Fibroblast of skin of back (primary cell): ENCODE measurements at regions not wholly inside any gene's neighbourhood (a gene's known extent, or its start where the extent isn't known, plus 50 kb on each side); places are given as distances from the start of the nearest gene placed in this dataset.

Source experiments
- DNase-seq: peaks from one replicate; pipeline ENCODE4 v3.0.0-alpha.2; 2013

DNA sequence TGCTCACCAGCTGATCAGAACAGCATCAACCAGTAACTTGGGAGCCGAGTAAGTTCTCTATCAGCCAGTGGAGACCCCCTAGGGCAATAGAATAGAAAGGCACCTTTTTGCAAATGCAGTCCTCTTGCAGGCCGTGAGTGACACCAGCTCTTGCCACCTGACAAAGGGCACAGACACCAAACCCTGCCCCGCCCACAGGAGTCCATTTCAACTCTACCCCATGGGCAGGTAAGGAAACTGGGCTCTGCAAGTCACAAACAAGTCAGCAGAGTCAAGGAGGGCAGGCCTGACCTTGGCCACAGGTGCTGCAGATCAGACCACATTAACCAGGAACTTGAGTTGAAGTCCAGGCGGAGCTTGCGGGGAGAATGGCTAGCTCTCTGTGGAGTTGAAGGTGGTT lies 77.4 kb upstream of the SPATA13 start:
- no peak for DNase-seq

DNA sequence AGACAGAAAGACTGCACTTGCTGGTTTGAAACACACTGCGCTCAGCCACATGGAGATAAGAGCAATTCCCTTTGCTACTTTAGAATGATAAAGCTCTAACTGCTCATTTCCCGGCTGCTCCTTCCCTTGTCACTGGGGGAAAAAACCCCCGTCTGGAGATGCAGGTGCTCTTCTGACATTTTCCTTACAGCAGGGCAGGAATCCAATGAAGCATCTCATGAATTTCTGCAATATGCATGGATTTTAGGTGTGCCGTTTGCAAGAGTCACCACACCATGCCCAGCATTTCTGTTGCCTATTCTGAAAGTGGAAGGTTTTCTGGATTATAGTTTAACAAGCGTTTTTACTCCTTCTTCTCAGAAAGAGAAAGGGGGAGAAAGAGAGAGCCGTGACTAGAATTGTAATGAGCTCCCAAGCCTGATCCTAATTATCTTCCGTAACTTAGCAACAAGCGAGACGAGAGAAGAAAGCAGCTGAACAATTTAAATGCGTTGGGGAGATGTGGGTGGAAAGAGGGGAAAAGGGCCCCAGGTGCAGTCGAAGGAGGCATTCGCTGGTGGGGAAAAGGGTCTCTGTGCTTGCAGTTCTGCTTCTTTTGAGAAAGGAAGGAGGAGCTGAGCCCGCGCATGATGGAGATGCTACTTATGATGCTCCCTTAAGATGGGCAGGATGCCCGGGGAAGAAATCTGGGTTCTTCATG lies 76.6 kb upstream of the SPATA13 start:
- DNase-seq = no peak

DNA sequence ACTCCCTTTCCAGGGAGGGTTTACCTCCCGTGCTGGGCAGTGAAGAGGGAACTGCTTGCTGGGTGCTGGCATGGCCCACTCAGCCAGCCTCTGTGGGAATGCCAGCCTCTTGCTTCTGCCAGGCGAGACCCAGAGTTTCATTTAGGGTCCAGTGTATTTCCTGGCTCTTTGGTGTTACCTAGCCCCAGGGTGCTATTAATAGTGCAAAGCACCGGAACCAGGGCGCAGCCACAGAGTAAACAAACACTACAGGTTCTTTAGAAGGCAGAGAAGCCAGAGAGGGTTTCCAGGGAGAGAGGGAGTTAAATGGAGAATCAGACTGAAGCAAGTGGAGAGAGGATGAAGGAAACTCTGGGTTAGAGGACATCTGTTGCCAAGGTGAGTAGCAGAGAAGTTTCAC lies 74.9 kb upstream of the SPATA13 start:
- DNase-seq = no peak

DNA sequence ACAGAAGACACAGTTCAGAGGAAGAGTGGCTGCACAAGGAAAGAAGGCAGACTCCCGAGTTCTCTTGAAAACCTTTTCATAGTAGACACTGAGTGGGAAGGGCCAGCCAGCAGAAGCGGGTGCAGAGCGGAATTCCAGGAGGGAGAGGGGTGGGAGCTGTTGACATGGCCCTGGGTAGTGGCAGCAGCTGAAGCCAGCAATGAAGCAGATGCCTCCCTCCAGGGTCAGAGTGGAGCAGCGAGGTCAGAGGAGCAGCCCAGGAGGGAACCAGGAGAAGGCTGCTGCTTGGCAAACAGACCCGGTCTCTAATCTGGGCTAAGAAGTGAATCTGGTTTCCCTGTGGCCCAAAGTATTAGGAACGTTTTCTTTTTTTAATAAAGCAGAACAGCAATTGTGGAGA lies 73.9 kb upstream of the SPATA13 start:
- DNase-seq = no peak

DNA sequence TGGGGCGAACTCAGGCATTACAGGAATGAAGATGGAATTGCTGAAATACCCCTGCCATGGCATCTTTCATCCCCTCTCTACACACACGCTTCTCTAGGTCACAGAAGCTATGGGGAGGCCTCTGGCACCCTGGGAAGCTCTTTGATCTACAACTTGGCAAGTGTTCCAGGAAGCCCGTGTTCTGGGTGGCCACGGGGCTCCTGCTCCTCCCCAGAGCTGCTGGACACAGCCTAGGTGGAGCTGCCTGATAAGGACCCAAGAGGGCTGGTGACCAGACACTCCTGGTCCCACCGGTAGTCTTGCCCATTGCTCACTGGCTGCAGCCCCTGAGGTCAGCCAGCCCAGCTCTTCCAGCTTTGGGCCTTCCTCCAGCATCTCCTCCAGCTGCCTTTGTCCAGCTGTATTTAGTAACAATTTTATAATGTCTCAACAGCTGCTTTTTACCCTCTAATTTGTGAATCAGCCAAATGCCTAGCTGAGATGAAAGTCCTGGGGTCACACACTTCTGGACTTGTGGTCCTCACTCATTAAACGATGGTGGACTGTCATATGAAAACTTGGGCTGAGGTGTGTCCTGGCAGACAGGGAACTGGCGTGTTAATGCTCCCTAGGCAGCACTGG lies 72.8 kb upstream of the SPATA13 start:
- DNase-seq = no peak

DNA sequence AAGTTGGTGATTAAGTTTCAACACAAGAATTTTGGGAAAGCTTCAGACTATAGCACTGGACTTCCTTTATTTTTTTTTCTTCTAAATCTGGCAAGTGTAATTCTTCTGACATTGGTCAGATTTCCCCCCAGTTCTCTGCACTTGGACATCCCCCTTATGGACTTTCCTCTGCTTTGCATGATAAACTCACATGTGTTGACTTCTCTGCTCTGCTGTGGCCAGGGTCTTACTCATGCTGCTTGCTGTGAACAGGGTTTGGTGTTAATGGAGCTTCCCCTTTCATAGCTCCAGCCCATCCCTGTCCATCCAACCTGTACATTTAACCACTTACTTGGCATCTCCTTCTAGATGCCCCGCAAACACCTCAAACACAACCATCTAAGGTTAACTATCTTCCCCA lies 70.5 kb upstream of the SPATA13 start:
- DNase-seq = no peak

DNA sequence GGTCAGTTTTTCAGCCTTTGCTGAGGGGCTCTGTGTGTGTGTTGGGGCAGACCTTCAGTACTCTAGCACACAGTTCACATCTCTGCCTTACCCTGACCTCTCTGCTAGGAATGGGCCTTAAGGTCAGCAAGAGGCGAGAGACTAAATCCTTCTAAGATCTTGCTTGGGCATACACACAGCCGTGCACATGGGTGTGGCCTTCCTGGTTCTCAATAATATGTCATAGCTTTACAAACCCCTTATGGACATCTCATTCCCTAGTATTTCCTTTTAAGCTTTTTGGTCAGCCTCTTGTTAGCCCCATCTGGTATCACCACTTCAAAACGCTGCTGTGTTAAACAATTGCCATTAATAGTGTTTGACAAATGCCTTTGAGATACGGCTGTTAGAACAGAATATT lies 69.4 kb upstream of the SPATA13 start:
- no peak for DNase-seq

DNA sequence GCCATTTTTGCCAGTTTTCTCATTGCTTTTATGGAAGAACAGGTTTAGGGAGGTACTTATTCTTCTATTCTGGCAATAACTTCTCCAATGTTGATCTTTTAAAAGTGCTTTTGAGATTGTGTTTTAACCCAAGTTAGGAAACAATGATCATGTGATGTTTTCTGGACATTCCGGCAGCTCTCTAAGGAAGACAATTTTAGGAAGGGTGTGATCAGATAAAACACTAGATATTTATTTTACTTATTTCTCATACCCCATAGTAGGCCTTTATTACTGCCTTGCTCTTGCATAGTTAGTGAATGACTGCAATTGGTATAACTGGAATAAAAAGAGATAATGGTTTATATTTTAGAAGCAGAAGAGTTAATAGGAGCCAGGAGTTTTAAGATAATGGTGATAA lies 68.4 kb upstream of the SPATA13 start:
- no peak for DNase-seq

DNA sequence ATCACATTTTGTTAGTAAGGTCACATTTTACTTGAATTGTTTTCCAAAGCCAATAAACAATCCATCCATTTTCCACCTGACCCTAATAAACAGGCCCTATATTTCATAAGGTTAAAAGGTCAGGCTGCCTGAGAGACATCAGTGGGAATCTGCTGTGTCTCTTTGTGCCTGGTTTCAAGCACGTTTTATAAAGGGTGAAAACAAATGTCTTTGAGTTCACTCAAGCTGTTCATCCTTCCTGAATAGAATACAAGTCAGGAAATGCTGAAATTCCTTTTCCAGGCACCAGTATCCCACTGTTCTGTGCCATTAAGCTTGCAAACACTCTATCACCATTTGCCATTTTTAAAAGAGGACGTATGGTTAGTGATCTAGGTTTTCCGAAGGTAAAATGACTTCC lies 67.5 kb upstream of the SPATA13 start:
- DNase-seq = no peak

DNA sequence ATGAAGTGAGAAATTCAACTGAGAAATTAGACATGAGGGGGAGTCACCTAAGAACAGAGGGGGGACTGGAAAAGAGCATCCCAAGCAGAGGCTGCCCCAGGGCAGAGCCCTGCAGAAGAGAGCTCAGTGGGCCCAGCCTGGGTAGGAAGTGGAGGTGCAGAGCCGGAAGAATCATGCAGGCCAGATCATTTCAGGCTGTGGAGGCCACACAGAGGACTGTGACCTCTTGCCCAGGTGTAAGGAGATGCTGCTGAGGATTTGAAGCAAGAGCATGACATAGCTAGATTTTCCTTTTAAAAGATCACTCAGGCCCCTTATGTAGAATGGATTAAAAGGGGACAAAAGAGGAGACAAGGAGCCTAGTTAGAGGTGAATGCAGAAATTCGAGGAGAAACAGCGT lies 63.9 kb upstream of the SPATA13 start:
- DNase-seq = no peak

DNA sequence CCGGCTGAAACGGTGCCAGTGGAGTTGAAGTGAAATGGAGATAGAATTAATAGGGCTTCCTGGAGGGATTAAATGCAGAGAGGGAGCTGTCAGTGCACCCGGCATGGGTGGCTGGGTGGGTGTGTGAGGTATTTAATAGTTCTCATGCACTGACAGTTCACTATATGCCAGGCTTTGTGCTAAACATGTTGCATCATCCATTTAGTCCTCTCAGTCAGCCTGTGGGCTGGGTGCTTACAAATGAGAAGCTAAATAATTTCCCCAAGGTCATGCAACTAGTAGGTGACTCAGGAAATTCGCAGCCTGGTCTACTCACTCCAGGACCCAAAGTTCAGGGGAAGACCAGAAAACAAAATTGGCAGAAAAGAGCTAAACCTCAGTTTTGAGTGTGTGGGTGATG lies 63.5 kb upstream of the SPATA13 start:
- DNase-seq = peak; percentile 12

DNA sequence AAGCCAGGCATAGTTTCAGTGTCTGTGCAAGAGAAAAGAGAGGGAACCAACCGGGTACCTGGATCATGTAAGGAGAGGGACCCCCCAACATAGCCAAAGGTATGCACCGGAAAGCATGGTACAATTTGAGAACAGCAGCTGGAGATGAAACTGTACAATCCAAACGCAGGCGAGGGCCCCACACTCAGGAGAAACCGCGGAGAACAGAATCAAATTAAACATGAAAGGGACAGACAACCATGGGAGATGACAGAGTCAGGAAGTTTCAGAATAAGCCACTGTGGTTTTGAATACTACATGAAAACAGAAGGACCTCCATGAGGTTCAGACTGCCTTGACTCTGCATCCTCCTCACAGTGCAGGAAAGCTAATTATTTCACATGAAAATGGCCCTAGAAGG lies 62.9 kb upstream of the SPATA13 start:
- no peak for DNase-seq

DNA sequence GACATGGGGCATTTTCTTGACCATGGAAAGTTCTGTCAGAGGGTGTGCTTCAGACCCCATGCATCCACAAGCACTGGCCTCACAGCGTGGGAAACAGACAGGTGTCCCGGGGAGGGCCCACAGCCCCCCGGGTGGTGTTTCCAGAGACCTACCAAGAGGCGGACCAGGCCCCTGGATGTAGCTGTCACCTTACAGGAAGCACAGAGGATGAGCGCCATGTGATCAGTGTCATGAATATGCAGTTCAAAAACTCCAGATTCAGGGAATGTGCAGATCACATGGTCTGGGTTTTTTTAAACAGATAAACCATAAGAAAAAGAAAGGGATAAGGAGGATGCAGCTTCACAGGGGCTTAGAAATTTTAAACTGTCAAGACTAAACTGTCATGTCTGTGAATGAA lies 61.0 kb upstream of the SPATA13 start:
- DNase-seq = no peak

DNA sequence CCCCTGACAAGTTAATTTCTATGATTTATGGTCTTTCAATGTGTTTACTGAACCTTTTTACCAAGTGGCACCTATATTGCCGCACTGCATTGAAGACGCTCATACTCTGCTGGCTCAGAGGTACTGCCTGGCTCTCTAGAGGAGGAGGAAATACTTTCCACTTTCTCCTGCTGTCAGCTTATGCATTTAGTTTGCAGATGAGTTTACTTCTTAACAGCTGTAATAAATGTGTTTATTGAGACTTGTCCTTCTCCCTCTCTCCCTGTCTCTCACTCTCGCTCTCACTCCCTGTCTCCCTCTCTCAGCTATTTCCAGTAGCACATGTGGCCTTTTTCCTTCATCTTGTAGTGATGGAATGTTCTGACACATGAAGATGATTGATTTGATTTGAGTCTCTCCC lies 60.3 kb upstream of the SPATA13 start:
- DNase-seq = no peak

DNA sequence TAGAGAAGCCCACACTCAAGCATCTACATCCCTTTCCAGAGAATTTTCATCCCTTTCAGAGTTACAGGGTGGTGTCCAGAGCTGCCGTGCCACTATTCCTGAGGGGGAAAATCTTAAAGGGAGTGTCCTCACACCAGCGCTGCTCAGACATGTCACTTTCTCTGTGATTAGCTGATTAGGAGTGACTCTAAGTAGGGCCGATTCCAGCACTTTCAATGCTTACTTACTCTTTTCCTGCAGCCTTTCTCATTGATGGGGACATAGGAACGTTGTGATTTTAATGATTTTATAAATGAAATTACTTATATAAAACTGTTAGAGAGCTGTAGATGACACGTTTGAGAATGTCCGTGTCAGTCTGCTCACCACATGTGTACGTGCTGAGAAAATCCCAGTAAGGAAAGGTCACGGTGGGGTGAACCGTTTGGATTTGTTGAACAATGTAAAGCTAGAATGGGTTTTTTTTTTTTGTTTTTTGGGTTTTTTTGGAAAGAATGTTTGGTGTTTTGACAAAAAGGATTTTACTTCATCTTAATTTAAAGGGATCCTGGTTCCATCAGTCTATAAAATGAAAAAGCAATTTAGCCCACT lies 56.6 kb upstream of the SPATA13 start:
- peak; percentile 17 for DNase-seq

DNA sequence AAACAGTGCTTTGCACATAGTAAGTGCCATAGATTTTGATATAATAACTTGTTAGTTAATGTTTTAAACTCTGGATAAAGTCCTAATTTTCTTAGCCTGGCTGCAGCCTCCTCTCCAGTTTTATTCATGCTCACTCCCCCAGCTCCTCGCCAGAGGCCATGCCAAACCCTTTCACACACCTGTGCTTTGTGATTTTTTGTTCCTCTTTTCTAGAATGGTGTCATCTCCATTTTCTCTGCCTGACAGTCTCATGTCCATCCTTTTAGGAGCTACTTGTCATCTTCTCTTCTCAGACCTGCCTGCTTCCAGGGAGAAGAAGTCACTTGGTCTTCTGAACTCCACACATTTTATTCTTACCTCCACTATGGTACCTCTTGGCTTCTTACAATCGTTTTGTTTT lies 55.8 kb upstream of the SPATA13 start:
- no peak for DNase-seq

DNA sequence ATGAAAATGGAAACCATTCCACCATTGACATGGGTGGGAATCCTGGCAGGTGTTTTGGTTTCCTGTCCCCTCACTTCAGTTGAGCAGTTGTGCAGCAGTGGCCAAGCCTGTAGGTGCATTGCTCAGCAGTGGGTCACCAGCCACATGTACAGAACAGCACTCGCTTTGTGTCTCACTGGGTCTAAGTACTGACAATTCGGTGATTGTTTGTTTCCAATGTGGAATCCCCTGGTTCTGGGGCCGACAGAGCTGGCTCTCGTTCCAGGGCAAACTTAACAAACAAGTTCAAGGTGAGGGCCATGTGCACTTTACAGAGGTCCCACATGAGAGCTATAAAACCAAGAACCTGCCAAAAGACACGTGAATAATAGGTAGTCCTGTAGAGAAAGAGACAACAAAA lies 54.1 kb upstream of the SPATA13 start:
- DNase-seq = no peak

DNA sequence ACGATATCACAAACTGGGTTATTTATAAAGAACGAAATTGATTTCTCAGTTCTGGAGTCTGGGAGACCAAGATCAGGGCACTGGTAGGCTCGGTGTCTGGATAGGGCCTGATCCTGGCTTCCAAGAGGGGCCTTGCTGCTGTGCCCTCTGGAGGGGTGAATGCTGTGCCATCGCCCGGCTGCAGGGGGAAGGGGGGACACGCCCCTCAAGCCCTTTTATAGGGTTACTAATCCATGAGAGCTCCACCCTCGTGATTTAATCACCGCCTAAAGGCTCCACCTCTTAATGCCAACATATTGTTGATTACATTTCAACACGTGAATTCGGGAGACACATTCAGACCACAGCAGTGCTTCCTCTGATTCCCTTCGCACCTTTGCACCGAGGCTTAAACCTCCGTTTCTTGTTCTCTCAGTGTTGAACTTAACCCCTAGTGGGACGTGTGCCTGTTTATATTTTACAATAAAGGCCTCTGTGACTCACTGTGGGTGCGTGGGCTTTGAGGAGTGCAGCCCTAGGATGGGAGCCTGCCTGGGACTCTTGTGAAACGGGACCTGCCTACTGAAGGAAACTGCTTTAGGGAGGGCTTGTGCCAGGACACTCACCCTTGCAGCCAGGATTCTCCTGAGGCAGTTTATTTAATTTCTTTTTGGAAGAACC lies 52.4 kb upstream of the SPATA13 start:
- DNase-seq = no peak

DNA sequence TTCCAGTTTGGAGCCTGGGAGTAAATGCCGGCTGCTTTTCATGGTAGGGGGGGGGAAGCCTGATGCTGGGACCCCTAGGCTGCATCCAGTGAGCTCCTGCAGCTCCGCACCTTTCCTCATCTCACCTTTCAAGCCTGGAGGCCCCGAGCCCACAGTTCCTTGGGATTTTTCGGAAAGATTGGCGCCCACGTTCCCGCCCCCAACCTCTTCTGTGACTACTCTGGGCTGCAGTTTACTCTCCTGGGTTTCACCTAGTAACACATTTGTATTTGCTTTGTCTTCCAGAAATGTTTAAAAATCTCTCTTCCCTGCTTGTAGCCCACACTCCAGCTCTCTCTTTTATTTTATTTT lies 51.9 kb upstream of the SPATA13 start:
- DNase-seq = no peak

DNA sequence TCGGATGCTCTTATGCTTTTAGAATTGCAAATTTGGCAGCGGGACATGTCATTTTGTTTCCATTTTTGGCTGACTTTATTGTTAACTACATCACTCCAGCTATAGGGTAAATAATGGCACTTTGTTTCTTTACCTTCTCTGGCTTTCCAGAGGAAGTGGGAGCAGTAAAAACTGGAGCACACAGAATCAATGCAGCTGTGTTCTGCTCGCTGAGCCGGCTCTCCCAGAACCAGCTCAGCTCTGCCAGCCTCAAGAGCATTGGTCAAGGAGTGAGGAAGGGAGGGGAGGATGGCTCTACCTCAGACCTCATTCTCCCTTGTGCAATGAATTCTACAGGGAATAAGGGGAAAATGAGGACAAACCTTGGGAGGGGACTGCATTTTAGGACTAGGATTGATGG lies 50.5 kb upstream of the SPATA13 start:
- DNase-seq = no peak
